DMS 273 (cell line): ENCODE measurements at regions not wholly inside any gene's neighbourhood (a gene's known extent, or its start where the extent isn't known, plus 50 kb on each side); places are given as distances from the start of the nearest gene placed in this dataset.

Source experiments
- DNase-seq: peaks from one replicate; lab custom pipeline; 2025; ENCODE audit not compliant: unreplicated experiment; lab: John Stamatoyannopoulos, UW

DNA sequence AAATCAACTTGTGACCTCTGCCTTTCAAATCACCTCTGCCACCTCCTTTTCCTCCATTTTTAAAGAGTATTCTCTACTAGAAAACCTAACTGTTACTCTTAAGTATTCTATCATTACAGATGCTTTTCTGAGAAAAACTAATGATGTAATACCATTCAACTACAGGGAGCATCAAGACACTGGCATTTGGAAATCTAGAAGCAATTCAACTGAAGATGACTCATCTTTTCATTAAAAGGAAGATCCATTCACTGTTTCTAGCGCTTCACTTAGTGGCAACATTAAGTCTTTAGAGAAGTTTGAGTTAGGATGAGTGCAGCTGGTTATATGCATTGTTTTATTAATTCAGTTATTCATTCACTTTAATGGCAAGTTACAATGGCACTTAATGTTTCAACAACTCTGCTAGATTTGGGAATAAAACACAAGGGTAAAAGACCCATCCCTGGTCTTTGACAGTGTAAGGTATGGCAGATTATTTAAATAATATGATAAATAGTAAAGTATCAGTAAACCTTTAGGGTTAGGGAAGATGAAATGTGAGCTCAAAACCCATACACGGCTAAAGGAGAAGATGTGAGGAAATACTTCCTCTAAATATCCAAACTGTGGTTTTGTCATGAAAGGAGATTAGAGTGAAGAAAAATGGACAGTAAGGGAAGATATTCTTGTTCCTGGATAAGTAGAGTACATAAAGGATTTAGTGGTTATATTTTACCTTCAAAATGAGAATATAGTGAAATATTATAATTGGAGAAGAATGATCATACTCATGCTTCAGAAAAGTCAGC is 61.7 kb downstream of the KCNJ2 start:
- no peak for DNase-seq

DNA sequence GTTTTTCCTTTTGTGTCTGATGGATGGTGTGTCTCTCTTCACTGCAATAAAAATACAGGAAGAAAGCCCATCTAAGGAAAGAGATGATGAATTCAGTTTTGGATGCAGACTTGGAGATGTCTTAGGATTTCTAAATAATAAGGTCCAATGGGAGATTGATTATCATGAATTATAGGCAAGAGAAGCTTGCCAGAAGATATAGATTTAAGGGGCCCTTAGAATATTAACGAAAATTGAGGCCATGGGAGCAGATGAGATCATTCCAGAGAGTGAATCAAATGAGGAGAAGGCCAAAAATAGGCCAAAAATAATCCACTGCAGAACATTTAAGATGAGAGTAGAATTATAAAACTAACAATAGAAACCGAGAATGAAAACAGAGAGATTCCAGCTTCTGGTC is 63.1 kb downstream of the KCNJ2 start:
- DNase-seq: no peak

DNA sequence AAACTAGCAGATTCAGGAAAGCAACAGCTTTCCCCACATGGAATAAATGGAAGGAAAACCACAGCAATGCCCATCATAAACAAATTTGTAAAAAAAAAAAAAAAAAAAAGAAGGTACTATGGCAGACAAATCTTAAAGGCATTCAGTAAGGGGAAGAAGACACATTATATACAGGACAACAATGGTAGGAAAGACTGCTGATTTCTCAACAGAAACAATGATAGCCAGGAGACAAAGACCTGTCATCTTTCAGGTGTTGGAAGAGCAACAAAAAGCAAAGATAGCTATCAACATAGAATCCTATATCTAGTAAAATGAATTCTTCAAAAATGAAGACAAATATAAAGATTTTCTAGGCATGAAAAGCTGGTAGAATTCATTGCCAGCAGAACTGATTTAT is 65.9 kb downstream of the KCNJ2 start:
- DNase-seq: no peak

DNA sequence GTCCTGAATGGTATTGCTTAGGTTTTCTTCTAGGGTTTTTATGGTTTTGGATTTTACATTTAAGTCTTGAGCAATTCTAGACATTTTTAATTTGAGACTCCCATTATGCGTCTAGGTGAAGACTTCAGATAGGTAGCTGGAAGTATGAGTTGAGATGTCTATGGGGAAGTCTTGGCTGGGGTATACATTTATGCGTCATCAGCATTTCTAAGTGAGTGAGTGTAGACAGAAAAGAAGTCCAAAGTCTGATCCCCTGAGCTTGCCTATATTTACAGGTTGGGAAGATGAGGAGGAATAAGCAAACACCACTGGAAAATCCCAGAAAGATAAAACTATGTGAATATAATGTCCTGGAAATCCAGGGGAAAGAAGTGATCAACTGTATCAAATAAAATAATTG is 68.9 kb downstream of the KCNJ2 start:
- DNase-seq: no peak

DNA sequence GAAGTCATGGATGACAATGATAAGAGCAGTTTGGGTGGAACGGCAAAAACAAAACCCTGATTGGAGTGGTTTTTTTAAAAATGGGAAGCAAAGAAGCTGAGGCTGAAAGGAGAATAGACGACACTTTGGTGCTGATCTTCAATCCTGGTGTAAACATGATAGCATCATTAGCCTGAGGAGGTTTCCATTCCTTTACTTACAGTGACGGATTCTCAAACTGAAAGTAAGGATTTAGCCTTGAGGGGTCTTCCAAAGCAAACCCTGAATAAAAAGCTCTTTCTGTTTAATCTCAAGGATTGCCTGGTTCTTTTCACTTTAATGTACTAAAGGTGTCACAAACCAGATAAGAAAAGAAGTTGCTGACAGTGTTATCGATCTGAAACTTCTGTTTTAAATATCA is 69.3 kb downstream of the KCNJ2 start:
- DNase-seq: no peak

DNA sequence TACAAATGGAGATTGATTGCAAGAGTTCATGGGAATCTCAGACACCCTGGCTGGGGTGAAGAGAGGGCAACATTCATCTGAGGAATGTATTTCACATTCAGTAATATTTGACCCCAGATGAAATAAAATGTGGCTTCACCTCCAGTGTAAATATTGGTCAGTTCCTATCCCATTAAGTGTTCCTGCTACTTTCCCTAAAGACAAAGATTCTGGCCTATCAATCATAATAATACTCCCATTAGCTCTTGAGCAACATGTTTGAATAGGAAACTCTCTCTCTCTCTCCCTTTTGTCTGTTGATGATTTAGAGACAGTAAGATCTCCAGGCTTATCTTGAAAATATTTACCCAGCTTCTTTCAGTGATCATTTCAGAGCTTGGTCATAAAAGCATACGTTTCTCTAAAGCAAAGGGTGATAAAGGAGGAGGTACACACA is 70.1 kb downstream of the KCNJ2 start:
- no peak for DNase-seq

DNA sequence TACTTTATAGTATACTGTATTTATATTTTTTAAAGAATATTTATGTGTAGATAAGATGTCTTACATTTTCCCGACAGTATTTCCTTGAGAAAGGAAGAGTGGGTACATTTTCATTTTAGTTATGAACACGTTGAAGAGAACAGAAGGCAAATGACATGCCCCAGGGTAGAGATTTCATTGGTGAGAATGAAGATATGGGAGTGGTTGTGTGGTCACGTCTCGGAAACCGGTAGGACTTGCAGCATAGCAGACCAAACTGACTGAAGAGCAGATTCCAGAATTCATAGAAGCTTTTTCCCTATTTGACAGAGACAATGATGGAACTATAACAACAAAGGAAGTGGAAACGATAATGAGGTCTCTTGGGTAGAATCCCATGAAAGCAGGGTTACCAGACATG is 71.7 kb downstream of the KCNJ2 start:
- no peak for DNase-seq

DNA sequence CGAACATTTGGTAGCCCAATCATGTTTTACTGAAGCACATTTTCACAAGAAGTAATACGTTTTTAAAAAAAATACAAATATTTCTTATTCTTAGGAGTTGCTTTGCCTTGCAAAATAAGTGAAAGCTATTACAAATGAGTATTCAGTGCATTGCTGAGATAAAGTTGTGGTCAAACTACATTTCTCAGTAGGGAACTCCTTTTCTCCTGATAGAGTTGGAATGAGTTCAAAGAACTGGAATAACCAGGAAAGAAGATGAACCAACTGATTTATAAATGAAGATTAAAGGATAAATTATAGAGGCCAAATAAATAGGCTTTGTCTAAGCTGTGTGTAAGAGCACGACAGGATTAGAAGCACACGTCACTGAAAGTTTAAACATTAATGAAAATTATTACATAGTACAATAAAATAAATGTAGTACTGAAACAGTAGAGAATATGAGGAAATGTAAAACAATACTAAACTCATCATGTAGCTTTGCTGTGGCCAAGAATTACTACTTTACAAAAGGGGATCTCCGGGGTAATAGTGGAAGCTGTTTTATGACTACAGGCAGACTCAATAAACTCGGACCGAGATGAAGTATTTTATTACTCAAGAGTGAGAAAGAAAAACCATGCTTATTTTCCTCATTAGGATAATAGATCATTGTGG is 73.6 kb downstream of the KCNJ2 start:
- no peak for DNase-seq

DNA sequence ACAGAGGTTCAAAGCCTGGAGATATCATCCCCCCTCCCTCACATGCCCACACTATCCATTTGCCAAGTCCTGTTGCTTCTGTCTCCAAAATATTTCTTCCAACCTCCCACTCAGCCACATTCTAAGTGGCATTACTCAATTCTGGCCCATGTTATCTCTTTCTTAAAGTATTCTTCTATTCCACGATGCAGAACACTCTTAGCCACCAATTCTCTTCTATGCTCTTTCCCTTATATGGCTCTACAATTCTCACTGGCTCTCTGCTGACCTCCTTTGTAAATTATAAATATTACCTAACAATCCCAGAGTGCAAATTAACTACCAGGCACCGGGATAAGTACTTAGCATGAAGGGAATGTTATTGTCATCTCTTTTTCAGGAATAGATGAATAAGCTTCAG is 82.4 kb downstream of the KCNJ2 start:
- no peak for DNase-seq

DNA sequence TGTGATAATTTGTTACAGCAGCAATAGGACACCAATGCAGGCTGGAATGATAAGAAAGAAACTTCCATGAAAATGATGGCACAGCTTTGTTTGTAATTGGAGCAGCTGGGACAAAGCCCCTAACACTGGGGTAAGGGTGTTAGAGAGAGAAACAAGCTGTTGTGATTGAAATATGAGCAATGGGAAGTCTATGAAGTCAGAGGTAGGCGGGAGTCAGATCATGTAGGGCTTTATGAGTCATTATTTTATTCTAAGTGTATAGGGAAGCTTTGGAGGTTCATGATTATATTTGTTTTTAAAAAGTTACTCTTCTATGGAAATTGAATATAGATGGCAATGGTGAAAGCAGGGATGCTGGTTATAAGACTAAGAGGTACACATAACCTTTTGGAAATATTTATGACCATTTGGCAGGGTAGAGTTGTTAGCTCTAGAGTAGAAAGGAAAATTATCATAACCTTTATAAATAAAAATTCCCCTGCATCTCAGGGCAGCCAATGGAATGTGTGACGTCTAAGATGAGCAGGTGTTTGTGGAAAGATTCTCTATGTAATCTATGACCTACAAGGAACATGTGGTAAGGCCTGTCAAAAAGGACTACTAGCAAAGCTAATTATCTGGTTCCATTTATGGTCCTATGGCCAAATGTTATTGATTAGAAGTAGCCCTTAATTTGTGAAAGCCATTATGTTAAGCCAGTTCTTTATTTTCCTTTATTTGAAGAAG is 85.6 kb downstream of the KCNJ2 start:
- DNase-seq: peak; percentile 9

DNA sequence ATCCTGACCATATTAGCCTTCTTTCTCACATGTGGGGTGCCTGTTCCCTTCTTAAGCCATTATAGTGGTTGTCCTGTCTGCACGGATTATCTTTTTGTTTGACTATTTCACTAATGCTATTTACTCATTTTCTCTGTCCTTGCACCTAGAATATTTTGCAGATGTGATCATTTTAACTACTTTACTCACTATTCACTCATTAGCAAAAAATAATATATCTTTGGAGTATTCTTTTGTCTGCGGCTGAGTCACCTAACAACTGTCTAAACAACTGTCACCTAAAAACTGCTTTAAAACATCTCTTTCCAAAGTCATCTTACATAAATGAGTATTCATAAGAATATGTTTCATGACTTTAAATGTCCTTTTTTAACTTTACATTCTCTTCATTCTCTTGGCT is 87.4 kb downstream of the KCNJ2 start:
- DNase-seq: no peak

DNA sequence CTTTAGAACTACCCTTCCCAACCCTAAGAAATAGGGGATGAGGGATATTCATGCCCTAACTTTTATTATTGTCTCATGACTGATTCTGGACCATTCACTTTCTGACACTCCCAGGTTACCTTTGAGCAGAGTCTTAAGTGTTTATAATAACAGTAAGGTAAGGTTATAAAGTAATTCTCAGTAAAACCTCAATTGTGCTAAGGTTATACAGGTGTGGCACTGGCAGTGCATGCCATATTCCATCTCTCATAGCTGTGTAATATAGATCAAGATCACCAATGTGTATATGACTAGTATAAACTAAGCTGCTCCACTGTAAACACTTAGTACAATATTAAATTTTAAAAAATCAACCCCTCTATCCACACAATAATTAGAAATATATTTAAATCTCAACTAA is 89.1 kb downstream of the KCNJ2 start:
- no peak for DNase-seq

DNA sequence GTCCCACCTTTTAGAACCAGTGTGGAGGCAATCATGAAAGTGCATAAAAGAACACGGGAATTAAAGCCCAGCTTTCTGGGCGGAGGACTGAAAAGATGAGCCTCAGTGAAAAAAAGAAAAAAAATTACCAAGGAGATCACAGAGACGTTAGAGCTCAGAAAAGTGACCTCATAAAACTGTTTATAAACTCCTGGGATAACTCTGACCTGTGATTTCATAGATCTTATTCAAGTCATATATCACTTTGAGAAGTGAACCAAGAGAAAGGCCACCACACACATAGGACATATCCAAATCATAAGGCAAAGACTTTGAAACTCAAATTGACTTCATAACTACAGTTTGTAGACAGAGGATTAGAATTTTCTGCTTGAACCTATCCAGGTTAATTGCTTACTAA is 90.1 kb downstream of the KCNJ2 start:
- no peak for DNase-seq

DNA sequence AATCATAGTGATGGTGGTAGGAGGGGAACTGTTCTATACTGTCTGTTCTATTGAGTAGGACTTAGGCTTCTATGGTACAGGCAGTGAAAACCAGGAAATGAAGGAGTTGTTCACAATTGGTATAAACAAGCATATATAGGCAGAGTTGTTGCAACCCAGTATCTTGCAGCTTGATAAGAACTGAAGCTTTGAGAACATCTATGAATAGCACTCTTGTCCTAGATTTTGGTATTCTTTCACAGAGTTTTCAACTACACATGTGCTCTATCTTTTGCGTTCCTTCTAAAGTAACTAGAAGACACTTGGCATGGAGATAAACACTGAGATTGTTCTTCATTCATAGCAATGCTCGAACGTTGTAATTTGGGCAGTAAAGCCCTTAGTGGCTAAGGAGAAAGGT is 91.8 kb downstream of the KCNJ2 start:
- DNase-seq: no peak

DNA sequence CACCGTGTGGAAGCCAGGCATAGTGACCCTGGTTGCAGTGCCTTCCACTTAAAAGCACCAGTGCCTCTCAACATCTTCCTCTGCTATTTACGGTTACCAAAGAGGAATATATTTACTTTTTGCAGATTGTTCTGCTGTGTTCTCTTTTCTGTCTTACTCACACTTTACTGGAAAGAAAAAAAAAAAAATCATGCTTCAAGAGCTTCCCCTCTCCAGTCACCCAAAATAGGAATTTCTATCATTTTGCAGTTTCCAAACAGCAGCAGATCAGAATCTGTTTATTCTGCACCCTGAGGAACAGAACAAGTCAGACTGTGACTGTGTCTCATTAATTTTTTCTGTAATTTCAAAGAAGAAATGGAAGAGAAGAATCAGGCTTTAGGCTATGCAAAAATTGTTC is 96.1 kb downstream of the KCNJ2 start:
- DNase-seq: no peak

DNA sequence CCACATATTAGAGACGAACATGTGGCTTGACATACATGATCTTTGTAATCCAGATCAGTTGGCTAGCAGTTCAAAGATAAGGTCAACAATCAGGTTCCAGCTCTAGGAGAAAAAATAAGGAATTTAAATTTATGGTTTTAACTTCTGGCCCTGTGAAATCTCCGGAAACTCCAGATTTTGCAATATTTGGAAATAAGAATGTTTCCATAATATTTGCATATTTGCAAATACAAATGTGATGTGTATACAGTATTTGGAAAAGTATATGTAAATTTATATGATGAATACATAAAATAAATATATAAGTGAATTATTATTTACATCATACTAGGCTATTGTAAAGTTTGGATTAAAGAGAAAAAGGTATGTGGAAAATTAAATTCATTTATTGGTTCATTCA is 97.1 kb downstream of the KCNJ2 start:
- no peak for DNase-seq

DNA sequence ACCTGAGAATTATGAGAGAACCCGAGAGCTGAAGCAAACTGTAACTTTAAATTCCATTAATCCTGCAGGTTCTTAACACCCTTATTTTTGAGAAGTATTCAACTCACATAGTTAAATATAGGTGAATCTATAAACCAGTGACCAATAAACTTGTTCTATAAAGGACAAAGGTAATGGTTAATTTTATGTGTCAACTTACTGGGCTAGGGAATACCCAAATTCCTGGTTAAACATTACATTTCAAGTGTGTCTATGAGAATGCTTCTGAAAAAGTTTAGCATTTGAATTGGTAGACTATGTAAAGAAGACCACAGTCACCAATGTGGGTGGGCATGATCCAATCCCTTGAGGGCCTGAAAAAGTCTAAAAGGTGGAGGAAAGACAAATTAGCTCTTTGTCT is 99.1 kb downstream of the KCNJ2 start:
- no peak for DNase-seq

DNA sequence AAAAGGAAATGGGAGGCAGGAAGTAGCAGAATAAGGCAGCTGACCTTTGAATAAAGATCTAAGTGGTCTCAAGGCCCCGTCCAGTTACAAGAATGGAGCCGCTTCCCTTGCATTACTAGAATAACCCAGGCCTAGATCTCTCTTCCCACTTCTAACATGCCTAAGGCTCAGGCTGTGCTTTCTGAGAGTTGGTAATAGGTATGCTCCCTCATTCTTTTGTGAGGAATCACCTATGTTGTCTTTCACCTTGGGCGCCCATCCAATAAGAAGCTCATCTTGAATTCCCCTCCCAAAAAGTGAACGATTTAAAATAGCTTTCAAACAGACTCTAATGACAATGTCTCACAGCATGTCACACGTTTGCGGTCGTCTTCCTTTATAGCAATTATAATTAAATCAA is 101.2 kb downstream of the KCNJ2 start:
- no peak for DNase-seq

DNA sequence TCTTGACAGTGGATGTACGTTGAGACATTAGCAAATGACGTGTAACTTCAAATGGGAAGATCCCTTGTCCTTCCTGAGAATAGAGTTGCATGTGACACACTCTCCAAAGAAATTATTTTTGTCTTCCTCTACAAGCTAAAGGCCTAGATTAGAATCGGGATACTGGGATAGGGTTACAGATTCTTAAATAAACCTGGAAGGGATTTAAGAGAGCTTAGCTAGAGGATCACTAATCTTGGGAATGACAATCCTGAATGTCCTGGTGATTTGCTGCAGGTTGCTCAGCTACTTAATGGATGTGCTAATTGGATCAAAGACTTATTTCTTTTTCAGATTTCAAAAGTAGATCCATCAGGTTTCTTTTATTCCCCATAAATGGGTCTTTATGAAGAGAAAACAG is 101.9 kb downstream of the KCNJ2 start:
- DNase-seq: no peak

DNA sequence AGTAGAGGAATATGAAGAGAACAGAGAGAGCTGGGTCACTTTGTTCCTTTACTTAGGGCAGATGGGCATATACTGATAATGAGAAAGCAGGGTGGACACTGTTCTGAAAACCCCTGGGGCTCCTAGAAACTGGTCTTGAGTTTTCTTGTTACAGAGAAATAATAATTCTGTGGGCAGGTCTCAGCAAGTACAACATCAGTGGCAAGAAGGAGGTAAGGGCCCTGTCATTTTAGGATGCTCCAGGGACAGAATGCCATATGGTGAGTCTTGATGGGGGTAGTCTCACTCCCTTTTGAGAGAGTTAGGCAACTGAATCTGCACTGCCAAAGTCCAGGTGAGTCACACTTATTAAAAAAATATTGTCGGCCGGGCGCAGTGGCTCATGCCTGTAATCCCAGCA is 102.3 kb downstream of the KCNJ2 start:
- DNase-seq: peak; percentile 49

DNA sequence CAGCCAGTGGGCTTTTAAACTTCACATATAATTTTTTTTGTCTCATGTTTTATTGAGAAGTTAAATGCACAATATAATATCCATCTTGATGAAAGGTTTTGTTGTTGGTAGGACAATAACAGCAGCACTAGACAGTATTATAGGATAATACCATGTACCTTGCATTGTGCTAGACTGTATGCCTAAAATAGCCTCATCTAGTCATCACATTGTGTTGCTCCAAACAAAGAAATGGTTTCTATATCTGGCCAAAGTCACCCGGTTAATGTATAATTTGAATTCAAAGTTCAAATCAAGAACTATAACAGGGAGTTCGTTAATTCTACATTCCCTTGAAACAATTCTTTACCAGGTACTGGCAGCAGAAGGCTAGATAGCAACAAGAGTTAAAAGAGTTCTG is 104.9 kb downstream of the KCNJ2 start:
- no peak for DNase-seq

DNA sequence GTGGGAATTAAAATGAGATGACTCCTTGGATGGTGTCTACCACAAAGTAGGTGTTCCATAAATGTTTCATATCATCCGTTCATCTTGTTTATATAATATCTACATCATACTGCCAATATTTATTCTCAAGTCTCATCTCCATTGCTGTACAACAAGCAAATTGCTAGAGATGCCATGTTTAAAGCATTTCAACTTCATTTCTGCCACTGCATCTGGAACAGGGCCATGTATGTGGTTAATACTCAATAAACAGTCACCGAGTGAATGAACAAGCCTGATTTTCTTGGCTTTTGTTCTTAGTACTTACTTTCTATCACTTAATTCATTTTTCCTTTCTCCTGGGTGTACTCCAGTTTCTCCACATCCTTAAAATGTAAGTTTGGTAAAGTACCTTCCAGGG is 107.6 kb downstream of the KCNJ2 start:
- DNase-seq: peak; percentile 55
